ENCODE measurements at regions not wholly inside any gene's neighbourhood (a gene's known extent, or its start where the extent isn't known, plus 50 kb on each side); places are given as distances from the start of the nearest gene placed in this dataset.
A peak's percentile ranks its signal among the peaks of the same experiment; 100 is the strongest.
"Not testable (repeated sequence)": the region's sequence is repeated elsewhere in the genome, so short reads cannot be mapped to it uniquely, and the experiment has no call there.

- no peak for DNase-seq
These were observed 66.2 kb downstream of the SC5D start for GRCh38 chr11:121358760-121359159.

DNA sequence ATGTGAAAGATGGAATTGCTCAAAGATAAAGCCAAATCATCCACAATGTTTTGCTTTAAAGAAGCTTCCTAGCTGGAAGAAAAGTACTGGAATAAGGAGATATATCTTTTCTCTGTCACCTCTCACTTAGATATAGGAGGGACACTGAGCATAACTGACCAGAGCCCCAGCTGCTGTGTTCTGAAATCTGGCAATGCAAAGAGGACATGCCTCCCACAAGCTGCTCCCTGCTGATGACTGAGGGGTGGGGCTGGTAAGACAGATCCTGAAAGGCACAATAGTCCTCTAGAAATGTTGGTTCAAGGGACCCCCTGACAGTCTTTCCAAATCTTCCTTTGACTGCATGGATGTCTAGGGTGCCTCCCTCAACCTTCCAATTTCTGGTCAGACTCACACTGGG, 67.0 kb downstream of the SC5D start:
- no peak for DNase-seq

DNA sequence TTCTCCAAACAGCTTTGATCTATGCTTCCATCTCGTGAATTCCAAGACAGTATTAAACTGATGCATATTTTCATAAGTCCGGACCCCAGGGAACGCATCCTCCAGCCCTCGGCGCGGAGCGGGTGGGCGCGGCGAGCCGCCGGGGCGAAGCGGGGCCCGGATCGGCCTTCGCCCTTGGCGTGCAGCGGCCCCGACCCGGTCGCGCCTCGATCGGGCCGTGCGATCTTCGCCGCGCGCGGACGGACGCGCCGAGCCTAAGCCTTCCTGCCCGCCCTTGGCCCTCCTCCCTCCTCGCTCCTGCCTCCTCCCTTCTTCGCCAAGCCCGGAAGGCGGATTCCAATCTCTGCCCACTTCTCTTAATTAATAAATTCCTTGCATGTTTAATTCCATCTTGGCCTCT, 70.4 kb downstream of the SC5D start:
- DNase-seq: not testable (repeated sequence)

DNA sequence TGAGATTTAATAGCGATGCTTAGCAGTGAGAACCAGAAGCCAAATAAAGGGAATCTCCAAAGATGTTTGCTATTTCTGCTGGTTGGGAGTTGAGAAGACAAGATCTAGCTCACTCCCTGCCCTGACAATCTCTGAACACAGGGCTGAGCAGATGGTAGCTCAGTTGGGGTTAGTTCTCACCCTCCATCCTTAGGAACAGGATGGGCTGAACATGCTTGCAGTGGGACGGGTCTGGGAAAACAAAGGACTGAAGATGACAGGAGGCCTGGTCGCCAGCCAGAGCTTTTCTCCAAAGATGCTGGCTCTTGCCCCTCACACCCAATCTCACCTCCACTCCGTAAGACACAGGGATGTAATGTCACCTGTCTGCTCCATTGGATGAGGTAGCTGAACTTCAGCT, 72.7 kb downstream of the SC5D start:
- DNase-seq: no peak

DNA sequence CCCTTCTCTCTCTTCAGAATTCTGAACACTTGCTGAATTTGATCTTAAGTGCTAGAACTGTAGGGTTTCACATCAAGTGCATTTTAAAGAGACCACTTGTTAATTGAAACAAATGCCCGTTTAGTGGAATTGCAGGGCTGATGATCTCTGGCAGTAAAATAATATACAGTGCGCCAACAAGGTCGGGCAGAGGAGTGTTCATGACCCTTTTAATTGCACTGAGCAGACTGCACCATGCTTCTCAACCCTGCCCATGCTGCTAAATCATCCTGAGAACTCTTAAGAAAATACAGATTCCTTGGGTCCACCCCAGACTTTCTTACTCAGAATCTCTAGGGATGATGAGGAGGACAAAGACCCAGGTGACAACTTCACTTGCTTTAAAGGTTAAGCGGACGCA, 73.5 kb downstream of the SC5D start:
- no peak for DNase-seq

DNA sequence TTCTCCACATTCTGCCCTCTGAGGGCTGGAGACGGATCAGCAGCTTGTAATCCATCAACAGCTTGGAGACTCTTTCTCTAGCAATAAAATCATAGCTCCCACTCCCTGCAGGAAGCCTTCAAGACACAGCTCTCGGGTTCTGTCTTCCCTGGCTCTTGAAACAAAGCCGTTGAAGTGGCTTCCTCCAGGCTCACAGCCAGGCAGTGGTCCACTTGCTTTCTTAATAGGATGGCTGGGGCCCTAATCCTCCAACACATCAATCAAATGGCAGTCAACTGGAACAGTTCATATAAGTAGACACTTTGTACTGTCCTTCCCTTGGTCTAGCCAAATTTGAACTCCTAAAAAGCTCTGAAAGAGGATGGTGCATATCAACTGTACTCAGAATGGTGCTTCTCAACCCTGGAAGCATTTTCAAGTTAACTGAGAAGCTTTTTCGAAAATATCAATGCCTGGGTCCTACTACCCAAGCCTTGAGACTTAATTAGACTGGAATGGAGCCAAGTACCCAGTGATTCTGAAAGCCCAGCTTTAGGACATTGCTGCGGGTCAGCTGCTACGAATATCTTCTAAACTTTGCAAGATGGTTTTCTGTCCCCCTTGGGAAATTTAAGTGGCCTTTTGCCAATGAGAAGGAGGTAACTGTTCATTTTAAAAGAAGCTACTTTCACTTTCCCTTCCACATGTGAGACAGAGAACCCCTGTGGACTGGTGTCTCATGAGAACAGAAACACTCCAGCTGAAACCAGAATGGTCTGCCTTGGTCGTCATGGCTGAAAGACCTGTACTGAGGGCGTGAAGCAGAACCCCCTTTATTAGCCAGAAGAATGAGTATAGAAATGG, 74.7 kb downstream of the SC5D start:
- DNase-seq: peak; percentile 20

- DNase-seq: no peak
These were observed 75.3 kb downstream of the SC5D start for GRCh38 chr11:121367844-121368225.

DNA sequence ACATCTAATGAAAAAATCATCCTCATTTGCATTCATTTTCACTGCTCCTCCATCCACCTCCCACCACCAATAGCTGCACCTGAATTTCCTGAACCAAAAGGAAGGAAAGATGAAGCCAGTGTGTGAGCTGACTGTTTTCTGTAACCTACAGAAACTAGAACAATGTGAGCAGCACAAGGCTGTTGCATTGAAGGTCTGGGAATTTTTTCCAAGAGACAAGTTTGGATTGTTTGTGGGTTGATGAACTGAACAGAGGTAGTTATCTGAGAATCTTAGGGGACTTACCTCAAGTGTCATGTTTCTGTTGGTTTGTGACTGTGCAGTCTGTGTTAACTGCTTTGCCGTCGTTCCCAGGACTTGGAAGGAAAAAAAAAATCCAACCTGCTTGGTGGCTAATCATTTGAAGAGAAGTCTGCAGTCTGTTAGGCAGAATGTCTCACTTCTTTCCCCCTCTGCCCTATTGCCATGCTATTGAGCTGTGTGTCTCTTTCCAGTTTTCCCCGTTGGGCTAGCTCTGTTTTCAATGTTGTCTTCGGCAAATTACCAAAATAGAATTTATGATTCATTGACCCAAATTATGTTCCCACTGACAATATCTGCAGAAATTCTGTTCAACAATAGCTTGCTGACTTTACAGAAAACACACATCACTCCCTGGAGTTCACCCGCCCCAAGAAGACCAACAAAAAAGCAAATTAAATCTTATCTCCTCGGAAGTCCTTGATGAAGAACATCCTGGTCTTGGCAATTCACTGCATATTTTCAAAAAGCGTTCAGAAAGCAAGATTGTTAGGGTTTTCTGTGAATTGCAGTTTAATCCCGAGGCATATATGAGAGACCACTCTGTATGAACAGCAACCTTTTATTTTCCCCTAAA, 76.0 kb downstream of the SC5D start:
- no peak for DNase-seq

DNA sequence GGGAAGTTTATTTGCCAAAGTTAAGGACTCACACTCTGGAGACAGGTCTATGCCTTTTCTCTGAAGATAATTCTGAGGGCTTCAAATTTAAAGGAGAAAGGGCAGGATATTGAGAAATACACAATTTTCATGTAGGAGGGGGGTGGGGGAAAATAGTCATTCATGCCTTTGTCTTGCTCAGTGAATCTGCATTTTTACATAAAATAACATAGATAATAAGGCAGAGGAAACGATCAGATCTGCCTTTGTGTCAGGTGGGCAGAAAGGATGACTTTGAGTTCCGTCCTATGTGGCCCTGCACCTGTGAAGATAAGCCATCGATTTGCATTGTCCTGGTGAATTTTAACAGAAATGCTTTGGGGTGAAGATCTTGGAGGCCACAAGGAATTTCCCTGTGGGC, 76.8 kb downstream of the SC5D start:
- no peak for DNase-seq

DNA sequence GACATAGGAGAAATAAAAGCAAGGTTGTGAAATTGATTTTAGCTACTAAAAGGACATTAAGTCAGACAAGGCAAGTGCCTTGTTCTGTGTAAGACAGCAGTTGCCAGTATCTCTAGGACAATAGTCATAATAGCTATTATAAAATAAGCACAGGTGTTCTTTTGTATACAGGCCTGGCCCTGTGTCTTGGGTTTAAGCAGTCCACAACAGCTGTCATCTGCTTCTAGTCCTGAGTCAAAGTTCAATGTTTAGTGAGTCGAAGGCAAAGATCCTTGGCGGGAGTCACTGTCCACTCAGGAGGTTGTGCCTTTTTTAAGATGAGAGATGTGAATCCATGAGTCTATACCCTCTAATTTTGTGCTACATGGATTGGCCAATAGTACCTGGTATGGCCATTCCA, 79.5 kb downstream of the SC5D start:
- no peak for DNase-seq

DNA sequence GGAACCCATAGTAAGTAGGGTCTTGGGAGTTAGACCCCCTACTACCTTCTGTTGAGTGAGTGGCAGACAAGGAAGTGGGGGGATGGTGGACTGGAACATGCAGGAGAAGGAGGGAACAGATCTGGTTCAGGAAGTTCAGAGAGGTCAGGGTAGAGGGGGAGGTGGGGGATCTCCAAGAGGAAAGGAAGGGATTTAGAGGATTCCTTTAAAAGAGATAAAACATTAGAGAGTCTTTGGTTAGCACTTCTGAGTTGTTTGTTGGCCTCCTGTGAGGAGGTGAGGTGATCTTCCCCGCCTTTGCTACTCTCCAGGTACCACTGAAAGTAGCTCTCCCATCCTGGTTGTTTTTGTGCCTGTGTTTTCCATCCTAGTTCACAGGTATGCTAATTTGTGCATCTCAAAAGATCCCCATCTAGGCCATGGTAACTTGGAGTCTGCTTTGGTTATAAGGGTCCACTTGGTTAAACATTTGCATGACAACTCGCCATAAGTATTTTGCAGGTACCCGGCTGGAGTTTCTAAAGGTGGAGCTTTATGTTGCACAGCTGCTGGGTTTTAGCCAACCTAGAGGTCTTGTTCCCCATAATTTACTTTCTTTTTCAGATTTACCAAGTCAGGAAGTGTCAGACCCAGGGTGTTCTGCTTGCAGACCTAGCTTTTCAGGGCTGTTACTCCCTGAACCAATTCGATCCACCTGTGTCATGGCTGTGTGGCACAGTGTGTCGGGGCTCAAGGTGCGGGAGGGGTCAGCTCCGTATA, 79.3 kb upstream of the SORL1 start:
- no peak for DNase-seq

DNA sequence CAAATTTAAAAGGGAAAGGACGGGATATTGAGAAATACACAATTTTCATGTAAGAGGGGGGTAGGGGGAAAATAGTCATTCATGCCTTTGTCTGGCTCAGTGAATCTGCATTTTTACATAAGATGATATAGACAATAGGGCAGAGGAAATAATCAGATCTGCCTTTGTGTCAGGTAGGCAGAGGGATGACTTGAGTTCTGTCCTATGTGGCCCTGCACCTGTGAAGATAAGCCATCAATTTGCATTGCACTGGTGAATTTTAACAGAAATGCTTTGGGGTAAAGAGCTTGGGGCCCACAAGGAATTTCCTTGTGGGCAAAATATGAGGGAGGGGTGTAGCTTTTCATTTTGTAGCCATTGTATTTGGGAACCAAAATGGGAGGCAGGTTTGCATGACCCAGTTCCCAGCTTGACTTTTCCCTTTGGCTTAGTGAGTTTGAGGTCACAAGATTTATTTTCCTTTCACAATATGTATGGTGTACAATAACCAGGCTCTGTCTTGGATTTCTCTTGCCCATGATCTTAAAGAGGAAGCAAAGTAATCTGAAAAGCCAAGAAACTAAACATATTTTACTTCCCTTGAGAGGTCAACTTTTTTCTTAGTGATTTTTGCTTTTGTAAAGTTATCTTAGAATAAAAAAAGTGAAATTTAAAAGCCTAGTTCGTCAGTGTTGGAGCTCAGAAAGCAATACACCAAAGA, 77.7 kb upstream of the SORL1 start:
- DNase-seq: no peak

- no peak for DNase-seq
These were observed 76.0 kb upstream of the SORL1 start for GRCh38 chr11:121376130-121376529.

- not testable (repeated sequence) for DNase-seq
These were observed 72.8 kb upstream of the SORL1 start for GRCh38 chr11:121379145-121379810.

- no peak for DNase-seq
These were observed 68.4 kb upstream of the SORL1 start for GRCh38 chr11:121383716-121384115.

GRCh38 chr11:121385688-121386087, 66.4 kb upstream of the SORL1 start:
- DNase-seq: no peak
